Trophoblast cell (in vitro differentiated cells and primary cell): ENCODE measurements at regions not wholly inside any gene's neighbourhood (a gene's known extent, or its start where the extent isn't known, plus 50 kb on each side); places are given as distances from the start of the nearest gene placed in this dataset.

ENCODE experiments used
- DNase-seq, 2 donors: peaks; one replicate each; pipeline ENCODE4 v3.0.0-alpha.2; 2016
- H2AFZ ChIP-seq: 2 replicates; pipeline ENCODE4 v1.6.1; 2013; ENCODE audit warnings: low read length, moderate library complexity, mild to moderate bottlenecking; ENCODE audit not compliant: insufficient read depth, poor library complexity
- H2AK5ac ChIP-seq: 2 replicates; pipeline ENCODE4 v1.6.1; 2013; ENCODE audit warnings: mild to moderate bottlenecking, low read length
- H2BK120ac ChIP-seq: 2 replicates; pipeline ENCODE4 v1.6.1; 2013; ENCODE audit warnings: low read length, mild to moderate bottlenecking, moderate library complexity; ENCODE audit not compliant: insufficient read depth, poor library complexity
- H2BK12ac ChIP-seq: 2 replicates; pipeline ENCODE4 v1.6.1; 2013; ENCODE audit warnings: mild to moderate bottlenecking, low read length, moderate library complexity
- H2BK5ac ChIP-seq: 2 replicates; pipeline ENCODE4 v1.6.1; 2013; ENCODE audit warnings: low read length, low read depth, moderate library complexity, mild to moderate bottlenecking; ENCODE audit not compliant: poor library complexity
- H3K14ac ChIP-seq: 2 replicates; pipeline ENCODE4 v1.6.1; 2013; ENCODE audit warnings: mild to moderate bottlenecking, low read length
- H3K18ac ChIP-seq: 2 replicates; pipeline ENCODE4 v1.6.1; 2013; ENCODE audit warnings: mild to moderate bottlenecking, low read length
- H3K23ac ChIP-seq: 2 replicates; pipeline ENCODE4 v1.6.1; 2013; ENCODE audit warnings: low read length
- H3K27ac ChIP-seq: 2 replicates; pipeline ENCODE4 v1.5.1; 2013; ENCODE audit warnings: low read depth, mild to moderate bottlenecking, inconsistent platforms, low read length, moderate library complexity
- H3K27me3 ChIP-seq: 2 replicates; pipeline ENCODE4 v1.6.1; 2013; ENCODE audit warnings: inconsistent platforms, mild to moderate bottlenecking, low read length, moderate library complexity; ENCODE audit not compliant: insufficient read depth
- H3K36me3 ChIP-seq, 2 experiments: 1 replicate in 1 of 2; 2 replicates in 1 of 2; pipeline ENCODE4 v1.6.1; 2013; ENCODE audit warnings: low read length in 2 of 2, mild to moderate bottlenecking in 2 of 2, moderate library complexity in 1 of 2; ENCODE audit not compliant: insufficient read depth in 2 of 2, control insufficient read depth in 1 of 2
- H3K4ac ChIP-seq: 2 replicates; pipeline ENCODE4 v1.6.1; 2013; ENCODE audit warnings: low read depth, mild to moderate bottlenecking, low read length, moderate library complexity
- H3K4me1 ChIP-seq, 2 experiments: 1 replicate in 1 of 2; 2 replicates in 1 of 2; pipeline ENCODE4 v1.6.1; 2013; ENCODE audit warnings: low read length in 2 of 2, mild to moderate bottlenecking in 2 of 2, moderate library complexity in 1 of 2; ENCODE audit not compliant: insufficient read depth in 2 of 2, control insufficient read depth in 1 of 2
- H3K4me2 ChIP-seq: 2 replicates; pipeline ENCODE4 v1.6.1; 2013; ENCODE audit warnings: inconsistent platforms, mild to moderate bottlenecking, low read length, moderate library complexity
- H3K4me3 ChIP-seq: 2 replicates; pipeline ENCODE4 v1.5.1; 2013; ENCODE audit warnings: mild to moderate bottlenecking, low read depth, low read length, inconsistent platforms
- H3K79me1 ChIP-seq: one replicate; pipeline ENCODE4 v1.6.1; 2013; ENCODE audit warnings: low read length
- H3K79me2 ChIP-seq: 2 replicates; pipeline ENCODE4 v1.6.1; 2013; ENCODE audit warnings: low read length, mild to moderate bottlenecking; ENCODE audit not compliant: control insufficient read depth, insufficient read depth, poor library complexity
- H3K9ac ChIP-seq: 2 replicates; pipeline ENCODE4 v1.6.1; 2013; ENCODE audit warnings: mild to moderate bottlenecking, low read length
- H3K9me3 ChIP-seq: 2 replicates; pipeline ENCODE4 v1.6.1; 2013; ENCODE audit warnings: low read depth, mild to moderate bottlenecking, control low read depth, inconsistent platforms, low read length; ENCODE audit not compliant: insufficient read depth
- H4K12ac ChIP-seq: 2 replicates; pipeline ENCODE4 v1.6.1; 2013; ENCODE audit warnings: low read depth, mild to moderate bottlenecking, low read length, moderate library complexity
- H4K8ac ChIP-seq: 2 replicates; pipeline ENCODE4 v1.6.1; 2013; ENCODE audit warnings: low read depth, mild to moderate bottlenecking, low read length, moderate library complexity
- H4K91ac ChIP-seq: one replicate; pipeline ENCODE4 v1.6.1; 2013; ENCODE audit warnings: low read depth, mild to moderate bottlenecking, low read length, moderate library complexity
- WGBS: extraction: QIAGEN DNeasy Blood & Tissue Kit; methylation state at CpG from one replicate; pipeline ENCODE4 v1.1.7; 2013; ENCODE audit warnings: missing lambda C conversion rate; ENCODE audit not compliant: insufficient read length, insufficient coverage; ENCODE audit errors: extremely low coverage; 5-methylcytosine and 5-hydroxymethylcytosine counted together

DNA sequence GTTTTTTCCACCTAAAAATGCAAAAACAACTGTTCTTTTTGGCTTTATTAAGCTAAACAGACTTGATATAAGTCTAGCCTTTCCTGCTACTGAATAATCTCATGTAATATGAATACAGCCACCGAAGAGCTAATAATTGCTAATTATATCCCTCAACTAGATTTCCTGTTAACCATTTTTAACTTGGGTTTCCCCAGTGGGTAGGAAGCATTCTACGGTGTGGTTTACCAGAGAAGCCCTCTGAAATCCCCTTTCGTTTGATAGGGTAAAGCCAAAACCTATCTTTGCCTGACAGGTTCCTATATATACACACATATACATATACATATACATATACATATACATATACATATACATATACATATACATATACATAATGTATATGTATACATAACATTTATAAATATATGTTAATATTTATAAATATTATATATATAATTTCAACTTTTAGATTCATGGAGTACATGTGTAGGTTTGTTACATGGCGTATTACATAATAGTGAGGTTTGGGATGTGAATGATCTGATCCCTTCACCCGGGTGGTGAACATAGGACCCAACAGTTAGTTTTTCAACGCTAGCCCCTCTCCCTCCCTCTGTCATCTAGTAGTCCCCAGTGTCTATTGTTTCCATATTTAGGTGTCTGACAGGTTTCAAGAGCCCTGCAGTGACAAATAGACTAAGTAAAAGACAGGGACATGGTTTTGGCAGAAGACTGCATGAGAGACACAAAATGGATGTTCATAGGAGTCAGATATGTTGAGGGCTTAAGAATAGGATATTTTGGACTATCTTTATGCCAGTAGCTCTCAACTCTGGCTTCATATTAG lies 62.4 kb downstream of the ATXN3L start:
- Histone ChIP-seq H3K27me3 (no peaks in the 10 kb centered on the region), H3K4me2 (no peak overlapping the region), H4K8ac (no peak overlapping the region), H2BK5ac (no peak overlapping the region), H3K4me1 (no peaks in the 10 kb centered on the region), H3K36me3 (no peaks in the 10 kb centered on the region), H3K9ac (no peak overlapping the region), H2AFZ (no peak overlapping the region), H3K14ac (no peak overlapping the region), H3K79me1 (peaks cover 4% of the 10 kb centered on the region), H3K23ac (no peak overlapping the region), H3K27ac (no peak overlapping the region), H3K18ac (no peak overlapping the region), H3K4ac (no peak overlapping the region), H4K91ac (no peak overlapping the region), H3K4me3 (no peak overlapping the region), H3K9me3 (no peaks in the 10 kb centered on the region), H3K79me2 (no peaks in the 10 kb centered on the region), H2AK5ac (no peak overlapping the region), H4K12ac (no peak overlapping the region), H2BK12ac (no peak overlapping the region), H2BK120ac (no peak overlapping the region)
- no CpG with 5 or more reads among the region's 6 CpGs for WGBS
- DNase-seq: no peak

DNA sequence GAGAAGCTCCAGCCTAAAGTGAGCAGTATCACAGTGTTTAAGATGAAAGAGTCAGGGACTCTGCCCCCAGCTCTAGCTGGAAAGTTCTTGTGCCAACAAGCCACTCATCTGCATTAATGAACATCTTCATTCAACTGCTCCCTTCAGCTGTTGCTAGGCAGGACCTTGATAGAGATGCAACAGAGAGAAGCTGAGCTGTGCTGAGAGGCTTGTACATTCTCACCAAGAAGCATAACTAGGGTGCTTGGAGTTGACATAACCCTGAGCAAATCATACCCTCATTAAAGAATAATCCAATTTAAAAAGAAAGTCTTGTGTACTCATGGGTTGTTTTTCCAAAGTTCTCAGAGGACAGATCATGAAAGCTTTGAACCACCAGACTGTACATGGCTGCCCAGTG lies 63.2 kb downstream of the ATXN3L start:
- Histone ChIP-seq H3K4me3 (no peak overlapping the region), H2BK120ac (no peak overlapping the region), H3K14ac (no peak overlapping the region), H4K91ac (no peak overlapping the region), H4K12ac (no peak overlapping the region), H3K27me3 (no peaks in the 10 kb centered on the region), H3K27ac (no peak overlapping the region), H3K79me1 (peaks cover 4% of the 10 kb centered on the region), H4K8ac (no peak overlapping the region), H3K9ac (no peak overlapping the region), H2AK5ac (no peak overlapping the region), H2BK12ac (no peak overlapping the region), H2BK5ac (no peak overlapping the region), H3K4ac (no peak overlapping the region), H3K4me1 (no peaks in the 10 kb centered on the region), H3K9me3 (no peaks in the 10 kb centered on the region), H3K36me3 (no peaks in the 10 kb centered on the region), H2AFZ (no peak overlapping the region), H3K18ac (no peak overlapping the region), H3K4me2 (no peak overlapping the region), H3K79me2 (no peaks in the 10 kb centered on the region), H3K23ac (no peak overlapping the region)
- DNase-seq: no peak

DNA sequence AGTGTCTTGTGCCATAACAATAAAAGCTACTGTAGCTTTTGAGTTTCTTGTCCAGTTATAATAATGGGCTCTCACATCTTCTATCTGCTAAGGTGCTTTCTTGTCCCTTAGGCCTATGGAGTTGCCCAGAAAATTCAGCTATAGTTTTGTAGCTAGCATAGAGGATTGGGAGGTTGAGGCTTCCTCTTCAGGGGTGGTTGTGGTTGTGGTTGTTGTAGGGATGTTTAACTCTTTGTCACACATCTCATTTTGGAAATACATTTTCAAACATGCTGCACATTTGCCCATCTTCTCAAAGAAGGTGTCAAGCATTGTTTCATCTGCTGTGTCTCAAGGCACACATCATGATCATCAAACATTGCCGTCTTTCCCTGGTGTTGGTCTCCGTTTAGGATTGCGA lies 65.0 kb downstream of the ATXN3L start:
- peak overlapping the region; percentile 34 for H2BK12ac ChIP-seq
- H3K79me2 ChIP-seq: no peaks in the 10 kb centered on the region
- H2AFZ ChIP-seq: no peak overlapping the region
- no peak overlapping the region for H4K8ac ChIP-seq
- no peak overlapping the region for H4K91ac ChIP-seq
- no peak overlapping the region for H2BK120ac ChIP-seq
- H3K36me3 ChIP-seq: no peaks in the 10 kb centered on the region
- H3K4me2 ChIP-seq: no peak overlapping the region
- H3K14ac ChIP-seq: no peak overlapping the region
- H4K12ac ChIP-seq: no peak overlapping the region
- no peaks in the 10 kb centered on the region for H3K27me3 ChIP-seq
- no peak overlapping the region for H3K27ac ChIP-seq
- no peaks in the 10 kb centered on the region for H3K4me1 ChIP-seq
- WGBS: no CpG with 5 or more reads among the region's 3 CpGs
- no peak overlapping the region for H3K18ac ChIP-seq
- H3K79me1 ChIP-seq: peaks cover 4% of the 10 kb centered on the region
- no peak overlapping the region for H3K23ac ChIP-seq
- no peak overlapping the region for H2AK5ac ChIP-seq
- no peak for DNase-seq
- H3K9me3 ChIP-seq: no peaks in the 10 kb centered on the region
- no peak overlapping the region for H3K4me3 ChIP-seq
- H3K9ac ChIP-seq: no peak overlapping the region
- no peak overlapping the region for H3K4ac ChIP-seq
- H2BK5ac ChIP-seq: no peak overlapping the region

DNA sequence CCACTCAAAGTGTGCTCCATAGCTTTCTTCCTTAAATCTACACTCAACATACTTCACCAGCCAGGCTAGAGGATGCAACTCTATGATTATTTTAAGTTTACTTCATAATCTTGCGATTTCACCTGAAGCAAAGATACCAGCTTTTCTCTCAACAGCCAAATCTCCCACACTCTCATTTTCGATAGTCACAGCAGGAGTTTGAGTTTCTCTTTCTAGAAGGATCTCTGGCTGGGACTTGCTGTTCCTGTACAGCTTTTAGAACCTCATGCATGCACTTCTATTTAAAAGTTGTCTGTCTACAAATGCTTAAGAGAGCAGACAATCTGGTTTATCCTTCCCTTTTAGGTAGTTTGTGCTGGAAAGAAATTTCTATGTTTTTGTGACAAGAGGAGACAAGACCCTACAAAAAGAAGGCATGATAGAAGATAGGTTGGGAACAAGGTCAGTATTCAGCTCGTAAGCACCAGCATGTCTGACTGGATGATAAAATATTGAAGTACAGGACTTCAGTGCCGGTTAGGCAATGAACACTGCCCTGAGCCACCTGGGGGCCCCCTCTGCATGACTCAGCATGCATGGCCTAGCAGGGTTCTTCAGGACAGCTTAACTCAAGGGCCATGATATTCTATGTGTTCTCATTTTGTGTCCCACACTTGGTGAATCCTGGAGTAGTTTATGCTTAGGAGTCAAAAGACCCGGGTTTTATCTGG lies 65.6 kb downstream of the ATXN3L start:
- no peak overlapping the region for H3K4me2 ChIP-seq
- no peaks in the 10 kb centered on the region for H3K79me2 ChIP-seq
- no peak overlapping the region for H2BK12ac ChIP-seq
- DNase-seq: peak in 1 of 2 donors; percentile 25
- no CpG with 5 or more reads among the region's 5 CpGs for WGBS
- no peak overlapping the region for H4K12ac ChIP-seq
- peaks cover 4% of the 10 kb centered on the region for H3K79me1 ChIP-seq
- no peak overlapping the region for H4K8ac ChIP-seq
- H2BK5ac ChIP-seq: no peak overlapping the region
- no peak overlapping the region for H2AK5ac ChIP-seq
- H3K23ac ChIP-seq: no peak overlapping the region
- no peaks in the 10 kb centered on the region for H3K9me3 ChIP-seq
- no peaks in the 10 kb centered on the region for H3K27me3 ChIP-seq
- no peak overlapping the region for H3K18ac ChIP-seq
- H3K36me3 ChIP-seq: no peaks in the 10 kb centered on the region
- H3K9ac ChIP-seq: no peak overlapping the region
- H2BK120ac ChIP-seq: no peak overlapping the region
- no peaks in the 10 kb centered on the region for H3K4me1 ChIP-seq
- H3K27ac ChIP-seq: no peak overlapping the region
- H3K14ac ChIP-seq: no peak overlapping the region
- H4K91ac ChIP-seq: no peak overlapping the region
- no peak overlapping the region for H3K4ac ChIP-seq
- H2AFZ ChIP-seq: no peak overlapping the region
- no peak overlapping the region for H3K4me3 ChIP-seq
